ENCODE measurements at regions not wholly inside any gene's neighbourhood (a gene's known extent, or its start where the extent isn't known, plus 50 kb on each side); places are given as distances from the start of the nearest gene placed in this dataset.
"Not testable (repeated sequence)": the region's sequence is repeated elsewhere in the genome, so short reads cannot be mapped to it uniquely, and the experiment has no call there.

DNA sequence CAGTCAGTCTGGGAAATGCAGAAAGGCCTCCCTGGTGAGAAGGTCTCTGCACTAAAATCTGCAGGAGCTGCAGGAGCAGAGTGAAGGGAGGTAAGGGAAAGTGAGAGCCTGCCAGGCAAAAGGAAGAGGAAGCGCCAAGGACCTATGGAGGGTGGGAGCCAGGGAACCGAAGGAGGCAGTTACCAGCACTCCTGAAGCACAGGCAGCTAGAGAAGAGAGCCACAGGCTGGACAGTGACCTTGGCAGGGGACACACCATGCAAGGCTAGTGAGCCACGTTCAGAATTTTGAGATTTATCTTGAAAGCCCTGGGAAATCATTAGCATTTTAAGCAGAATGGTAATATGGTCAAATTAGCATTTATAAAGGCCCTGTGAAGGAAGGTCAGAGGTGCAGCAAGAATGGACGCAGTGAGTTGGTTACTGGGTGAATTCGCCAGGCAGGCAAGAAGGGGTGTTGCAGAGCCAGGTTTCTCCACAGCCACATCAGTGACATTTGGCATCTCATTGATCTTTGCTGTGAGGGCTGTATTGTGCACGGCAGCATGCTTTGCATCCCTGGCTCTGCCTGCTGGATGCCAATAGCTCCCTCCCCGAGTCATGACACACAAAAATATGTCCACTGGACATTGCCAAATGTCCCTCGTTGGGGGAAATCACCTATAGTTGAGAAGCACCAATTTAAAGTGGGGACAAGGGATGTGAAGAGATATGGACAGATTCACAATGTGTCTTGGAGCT, 54.7 kb upstream of the LANCL2 start:
- TF ChIP-seq CTCF (IDR thresholded peaks at IDR 0.05; ENCODE audit: insufficient read depth, low read length, poor library complexity, severe bottlenecking) = no peak
- DNase-seq (ENCODE audit: extremely low read depth, insufficient read length) = no peak
- H3K4me3 ChIP-seq (replicated peaks; ENCODE audit: low read depth, low read length) = no peak overlapping the region
- no peaks in the 10 kb centered on the region for H3K36me3 ChIP-seq (ENCODE audit: control insufficient read depth, insufficient read depth, low read length)
- H3K27me3 ChIP-seq (replicated peaks; ENCODE audit: control insufficient read depth, insufficient read depth, low read length) = no peaks in the 10 kb centered on the region

- not testable (repeated sequence) for H3K4me3 ChIP-seq (replicated peaks; ENCODE audit: low read depth, low read length); H3K36me3 ChIP-seq (ENCODE audit: control insufficient read depth, insufficient read depth, low read length); DNase-seq (ENCODE audit: extremely low read depth, insufficient read length); H3K27me3 ChIP-seq (replicated peaks; ENCODE audit: control insufficient read depth, insufficient read depth, low read length)
Measured at GRCh38 chr7:55311892-55312291, 53.2 kb upstream of the LANCL2 start.

DNA sequence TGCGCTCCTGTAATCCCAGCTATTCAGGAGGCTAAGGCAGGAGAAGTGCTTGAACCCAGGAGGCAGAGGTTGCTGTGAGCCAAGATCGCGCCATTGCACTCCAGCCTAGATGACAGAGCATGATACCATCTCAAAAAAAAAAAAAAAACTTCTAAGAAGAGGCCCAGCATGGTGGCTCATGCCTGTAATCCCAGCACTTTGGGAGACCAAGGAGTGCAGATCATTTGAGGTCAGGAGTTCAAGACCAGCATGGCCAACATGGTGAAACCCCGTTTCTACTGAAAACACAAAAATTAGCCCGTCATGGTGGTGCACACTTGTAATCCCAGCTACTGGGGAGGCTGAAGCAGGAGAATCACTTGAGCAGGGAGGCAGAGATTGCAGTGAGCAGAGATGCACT, 51.5 kb upstream of the LANCL2 start:
- not testable (repeated sequence) for H3K4me3 ChIP-seq (replicated peaks; ENCODE audit: low read depth, low read length); H3K27me3 ChIP-seq (replicated peaks; ENCODE audit: control insufficient read depth, insufficient read depth, low read length); H3K36me3 ChIP-seq (ENCODE audit: control insufficient read depth, insufficient read depth, low read length); DNase-seq (ENCODE audit: extremely low read depth, insufficient read length)

GRCh38 chr7:55314967-55315366, 50.2 kb upstream of the LANCL2 start:
- no peak for DNase-seq (ENCODE audit: extremely low read depth, insufficient read length)
- no peak overlapping the region for H3K4me3 ChIP-seq (replicated peaks; ENCODE audit: low read depth, low read length)
- H3K27me3 ChIP-seq (replicated peaks; ENCODE audit: control insufficient read depth, insufficient read depth, low read length) = no peaks in the 10 kb centered on the region
- H3K36me3 ChIP-seq (ENCODE audit: control insufficient read depth, insufficient read depth, low read length) = no peaks in the 10 kb centered on the region
- TF ChIP-seq CTCF (IDR thresholded peaks at IDR 0.05; ENCODE audit: insufficient read depth, low read length, poor library complexity, severe bottlenecking) = no peak
